SK-N-SH (cell line): ENCODE measurements at regions not wholly inside any gene's neighbourhood (a gene's known extent, or its start where the extent isn't known, plus 50 kb on each side); places are given as distances from the start of the nearest gene placed in this dataset.

Source experiments
- CTCF ChIA-PET: fragments of 300-600, 350-600 bp; formaldehyde crosslinking; extraction: SDS; loops from one replicate; lab custom pipeline; 2021; lab: Yijun Ruan, JAX
- POLR2A ChIA-PET: fragments of 350-600 bp; sonication (Branson Sonifier 250); formaldehyde crosslinking; extraction: SDS; loops from one replicate; lab custom pipeline; 2020; ENCODE audit warnings: antibody characterized with exemption, inconsistent platforms; lab: Yijun Ruan, JAX
- DNase-seq: peaks from one replicate; pipeline ENCODE4 v3.0.0; 2012
- H2AFZ ChIP-seq: fragments of 200-600 bp; sonication (generic); 2 replicates; pipeline ENCODE4 v1.8.1; 2016; ENCODE audit warnings: antibody characterized with exemption, mild to moderate bottlenecking, low read depth
- H3F3A ChIP-seq: fragments of 200-600 bp; sonication (generic); replicated peaks from 2 replicates; pipeline ENCODE3; 2016; ENCODE audit warnings: antibody characterized with exemption, mild to moderate bottlenecking; ENCODE audit not compliant: insufficient read depth
- H3K27ac ChIP-seq, 2 experiments: fragments of 200-500 bp in 1 of 2; fragments of 200-600 bp in 1 of 2; sonication (Bioruptor generic) in 1 of 2; sonication (generic), shearing (Covaris generic) in 1 of 2; 2 replicates each; pipeline versions ENCODE4 v1.5.1 to v1.6.1; 2014 to 2016; ENCODE audit warnings: low read depth in 2 of 2, inconsistent platforms in 1 of 2, low read length in 1 of 2, mild to moderate bottlenecking in 1 of 2, mixed read lengths in 1 of 2
- H3K27me3 ChIP-seq: fragments of 200-600 bp; sonication (generic), shearing (Covaris generic); 2 replicates; pipeline ENCODE4 v1.6.1; 2016; ENCODE audit warnings: mixed run types; ENCODE audit not compliant: insufficient read depth
- H3K36me3 ChIP-seq, 2 experiments: fragments of 200-500 bp in 1 of 2; fragments of 200-600 bp in 1 of 2; sonication (Bioruptor generic) in 1 of 2; sonication (generic) in 1 of 2; replicated peaks in 1 of 2; 2 replicates each; pipeline versions ENCODE3 to v1.5.1; 2014 to 2016; ENCODE audit warnings: low read length in 1 of 2, mild to moderate bottlenecking in 1 of 2; ENCODE audit not compliant: insufficient read depth in 2 of 2, control insufficient read depth in 1 of 2
- H3K4me1 ChIP-seq, 2 experiments: fragments of 200-500 bp in 1 of 2; fragments of 200-600 bp in 1 of 2; sonication (Bioruptor generic) in 1 of 2; sonication (generic), shearing (Covaris generic) in 1 of 2; 2 replicates each; pipeline versions ENCODE4 v1.5.1 to v1.6.1; 2014 to 2016; ENCODE audit warnings: low read depth in 1 of 2, low read length in 1 of 2, mixed run types in 1 of 2; ENCODE audit not compliant: insufficient read depth in 2 of 2, control insufficient read depth in 1 of 2
- H3K4me2 ChIP-seq: fragments of 200-600 bp; sonication (generic), shearing (Covaris generic); 2 replicates; pipeline ENCODE4 v1.6.1; 2017; ENCODE audit warnings: mixed run types
- H3K4me3 ChIP-seq, 2 experiments: fragments of 200-500 bp in 1 of 2; fragments of 200-600 bp in 1 of 2; sonication (Bioruptor generic) in 1 of 2; sonication (generic), shearing (Covaris generic) in 1 of 2; 2 replicates each; pipeline versions ENCODE4 v1.5.1 to v1.8.1; 2014 to 2016; ENCODE audit warnings: low read depth in 2 of 2, inconsistent platforms in 1 of 2, low read length in 1 of 2, mild to moderate bottlenecking in 1 of 2, mixed read lengths in 1 of 2, moderate library complexity in 1 of 2
- H3K79me2 ChIP-seq: fragments of 200-600 bp; sonication (generic); 2 replicates; pipeline ENCODE4 v1.8.1; 2017; ENCODE audit warnings: mild to moderate bottlenecking; ENCODE audit not compliant: insufficient read depth
- H3K9ac ChIP-seq: fragments of 200-600 bp; sonication (generic); 2 replicates; pipeline ENCODE4 v1.6.1; 2017; ENCODE audit warnings: mixed run types
- H3K9me2 ChIP-seq: fragments of 200-600 bp; sonication (generic); 2 replicates; pipeline ENCODE4 v1.6.1; 2017; ENCODE audit warnings: mixed run types
- H3K9me3 ChIP-seq: fragments of 200-600 bp; sonication (generic); 2 replicates; pipeline ENCODE4 v1.6.1; 2017; ENCODE audit warnings: mixed run types, mild to moderate bottlenecking, moderate library complexity
- H4K20me1 ChIP-seq: fragments of 200-600 bp; sonication (generic); 2 replicates; pipeline ENCODE4 v1.6.1; 2017; ENCODE audit warnings: mild to moderate bottlenecking, mixed run types; ENCODE audit not compliant: insufficient read depth
- EP300 ChIP-seq, 2 experiments: IDR thresholded peaks; 2 replicates each; pipeline versions ENCODE4 v1.4.0 to v1.6.1; 2012; ENCODE audit warnings: borderline replicate concordance in 1 of 2, low read depth in 1 of 2, low read length in 1 of 2
- FOXM1 ChIP-seq: IDR thresholded peaks from 2 replicates; pipeline ENCODE4 v1.4.0; 2012; ENCODE audit warnings: low read depth, mild to moderate bottlenecking
- GATA2 ChIP-seq: sonication (generic); formaldehyde crosslinking; IDR thresholded peaks from 2 replicates; pipeline ENCODE4 v1.5.0; 2020; ENCODE audit warnings: mild to moderate bottlenecking, missing genetic modification reagents
- JUND ChIP-seq: IDR thresholded peaks from 2 replicates; pipeline ENCODE4 v1.4.0; 2012
- MXI1 ChIP-seq: IDR thresholded peaks from 2 replicates; pipeline ENCODE4 v1.6.1; 2012; ENCODE audit warnings: mild to moderate bottlenecking, low read depth, low read length, improper control_type of control experiment
- RAD21 ChIP-seq: IDR thresholded peaks from 2 replicates; pipeline ENCODE4 v1.6.1; 2012; ENCODE audit warnings: mild to moderate bottlenecking, low read length
- REST ChIP-seq: IDR thresholded peaks from 2 replicates; pipeline ENCODE4 v1.6.1; 2012; ENCODE audit warnings: mild to moderate bottlenecking, low read depth, low read length, moderate library complexity
- RFX5 ChIP-seq: IDR thresholded peaks from 2 replicates; pipeline ENCODE4 v1.6.1; 2012; ENCODE audit warnings: mild to moderate bottlenecking, improper control_type of control experiment, low read length
- RXRA ChIP-seq: IDR thresholded peaks from 2 replicates; pipeline ENCODE4 v1.4.0; 2012; ENCODE audit warnings: low read depth, mild to moderate bottlenecking, borderline replicate concordance
- YY1 ChIP-seq: IDR thresholded peaks from 2 replicates; pipeline ENCODE4 v1.4.0; 2012; ENCODE audit warnings: low read depth, mild to moderate bottlenecking
- WGBS: methylation state at CpG from one replicate; pipeline ENCODE4 v1.1.6; 2017; ENCODE audit warnings: low lambda C conversion rate; 5-methylcytosine and 5-hydroxymethylcytosine counted together
- TF ChIP-seq, protein P1 (sequence below): fragments of 200-600 bp; sonication (generic); IDR thresholded peaks from 2 replicates; pipeline ENCODE4 v1.6.1; 2017; ENCODE audit warnings: antibody characterized with exemption, mild to moderate bottlenecking, moderate library complexity
- TF ChIP-seq, protein P2 (sequence below): IDR thresholded peaks from 2 replicates; pipeline ENCODE4 v1.4.0; 2012; ENCODE audit warnings: low read depth, borderline replicate concordance
- TF ChIP-seq, protein P3 (sequence below): fragments of 150-350 bp; IDR thresholded peaks from 2 replicates; pipeline ENCODE4 v1.6.1; 2016; ENCODE audit warnings: mild to moderate bottlenecking, low read depth, low read length

- TF ChIP-seq, protein P1, sequence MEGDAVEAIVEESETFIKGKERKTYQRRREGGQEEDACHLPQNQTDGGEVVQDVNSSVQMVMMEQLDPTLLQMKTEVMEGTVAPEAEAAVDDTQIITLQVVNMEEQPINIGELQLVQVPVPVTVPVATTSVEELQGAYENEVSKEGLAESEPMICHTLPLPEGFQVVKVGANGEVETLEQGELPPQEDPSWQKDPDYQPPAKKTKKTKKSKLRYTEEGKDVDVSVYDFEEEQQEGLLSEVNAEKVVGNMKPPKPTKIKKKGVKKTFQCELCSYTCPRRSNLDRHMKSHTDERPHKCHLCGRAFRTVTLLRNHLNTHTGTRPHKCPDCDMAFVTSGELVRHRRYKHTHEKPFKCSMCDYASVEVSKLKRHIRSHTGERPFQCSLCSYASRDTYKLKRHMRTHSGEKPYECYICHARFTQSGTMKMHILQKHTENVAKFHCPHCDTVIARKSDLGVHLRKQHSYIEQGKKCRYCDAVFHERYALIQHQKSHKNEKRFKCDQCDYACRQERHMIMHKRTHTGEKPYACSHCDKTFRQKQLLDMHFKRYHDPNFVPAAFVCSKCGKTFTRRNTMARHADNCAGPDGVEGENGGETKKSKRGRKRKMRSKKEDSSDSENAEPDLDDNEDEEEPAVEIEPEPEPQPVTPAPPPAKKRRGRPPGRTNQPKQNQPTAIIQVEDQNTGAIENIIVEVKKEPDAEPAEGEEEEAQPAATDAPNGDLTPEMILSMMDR = no peak
- no peak for TF ChIP-seq MXI1
Observed at GRCh38 chr3:153680526-153680925, 440.7 kb upstream of the ARHGEF26 start (continued).

- Histone ChIP-seq H3K4me3 (no peak overlapping the region), H3K27me3 (no peaks in the 10 kb centered on the region), H4K20me1 (no peaks in the 10 kb centered on the region), H3K9me3 (no peaks in the 10 kb centered on the region), H3K4me1 (no peaks in the 10 kb centered on the region), H3K36me3 (no peaks in the 10 kb centered on the region), H2AFZ (no peak overlapping the region), H3K9ac (no peak overlapping the region), H3K9me2 (no peaks in the 10 kb centered on the region), H3K4me2 (no peak overlapping the region), H3F3A (no peaks in the 10 kb centered on the region), H3K79me2 (no peaks in the 10 kb centered on the region), H3K27ac (no peak overlapping the region)
- no peak for TF ChIP-seq YY1
- TF ChIP-seq, protein P2, sequence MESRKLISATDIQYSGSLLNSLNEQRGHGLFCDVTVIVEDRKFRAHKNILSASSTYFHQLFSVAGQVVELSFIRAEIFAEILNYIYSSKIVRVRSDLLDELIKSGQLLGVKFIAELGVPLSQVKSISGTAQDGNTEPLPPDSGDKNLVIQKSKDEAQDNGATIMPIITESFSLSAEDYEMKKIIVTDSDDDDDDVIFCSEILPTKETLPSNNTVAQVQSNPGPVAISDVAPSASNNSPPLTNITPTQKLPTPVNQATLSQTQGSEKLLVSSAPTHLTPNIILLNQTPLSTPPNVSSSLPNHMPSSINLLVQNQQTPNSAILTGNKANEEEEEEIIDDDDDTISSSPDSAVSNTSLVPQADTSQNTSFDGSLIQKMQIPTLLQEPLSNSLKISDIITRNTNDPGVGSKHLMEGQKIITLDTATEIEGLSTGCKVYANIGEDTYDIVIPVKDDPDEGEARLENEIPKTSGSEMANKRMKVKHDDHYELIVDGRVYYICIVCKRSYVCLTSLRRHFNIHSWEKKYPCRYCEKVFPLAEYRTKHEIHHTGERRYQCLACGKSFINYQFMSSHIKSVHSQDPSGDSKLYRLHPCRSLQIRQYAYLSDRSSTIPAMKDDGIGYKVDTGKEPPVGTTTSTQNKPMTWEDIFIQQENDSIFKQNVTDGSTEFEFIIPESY = no peak
- TF ChIP-seq RAD21 = no peak
- 0% methylated on average over 1 of the region's 1 CpG for WGBS
- POLR2A ChIA-PET = no interaction called here
- CTCF ChIA-PET = no interaction called here
- no peak for DNase-seq
Observed at GRCh38 chr3:153681057-153681456, 440.1 kb upstream of the ARHGEF26 start.

- Histone ChIP-seq H3K9me2 (no peaks in the 10 kb centered on the region), H3K4me2 (no peak overlapping the region), H4K20me1 (no peaks in the 10 kb centered on the region), H3K4me1 (no peaks in the 10 kb centered on the region), H3K27ac (no peak overlapping the region), H3K79me2 (no peaks in the 10 kb centered on the region), H2AFZ (no peak overlapping the region), H3K4me3 (no peak overlapping the region), H3K9ac (no peak overlapping the region), H3K36me3 (no peaks in the 10 kb centered on the region), H3K27me3 (no peaks in the 10 kb centered on the region), H3K9me3 (no peaks in the 10 kb centered on the region), H3F3A (no peaks in the 10 kb centered on the region)
- ChIA-PET CTCF (interaction anchor here (0.7 kb wide), 1 partner anchor 738 kb away, joined by 3 read pairs; no protein-coding TSS in a partner anchor), POLR2A (no interaction called here)
- WGBS = 28% methylated on average over 3 of the region's 3 CpGs
- no peak for DNase-seq
- TF ChIP-seq EP300 (IDR thresholded peaks at IDR 0.05; ENCODE audit: borderline replicate concordance in 1 of 2, low read depth in 1 of 2, low read length in 1 of 2) (no peak), MXI1 (no peak), RFX5 (no peak), JUND (no peak), FOXM1 (no peak), GATA2 (CRISPR knock-in tag) (no peak), RXRA (no peak), REST (no peak)
- TF ChIP-seq, protein P1 = no peak
- TF ChIP-seq, protein P3, sequence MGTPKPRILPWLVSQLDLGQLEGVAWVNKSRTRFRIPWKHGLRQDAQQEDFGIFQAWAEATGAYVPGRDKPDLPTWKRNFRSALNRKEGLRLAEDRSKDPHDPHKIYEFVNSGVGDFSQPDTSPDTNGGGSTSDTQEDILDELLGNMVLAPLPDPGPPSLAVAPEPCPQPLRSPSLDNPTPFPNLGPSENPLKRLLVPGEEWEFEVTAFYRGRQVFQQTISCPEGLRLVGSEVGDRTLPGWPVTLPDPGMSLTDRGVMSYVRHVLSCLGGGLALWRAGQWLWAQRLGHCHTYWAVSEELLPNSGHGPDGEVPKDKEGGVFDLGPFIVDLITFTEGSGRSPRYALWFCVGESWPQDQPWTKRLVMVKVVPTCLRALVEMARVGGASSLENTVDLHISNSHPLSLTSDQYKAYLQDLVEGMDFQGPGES = no peak
Observed at GRCh38 chr3:153688301-153689120, 432.7 kb upstream of the ARHGEF26 start.
